Endothelial cell of umbilical vein (primary cell): ENCODE measurements at regions not wholly inside any gene's neighbourhood (a gene's known extent, or its start where the extent isn't known, plus 50 kb on each side); places are given as distances from the start of the nearest gene placed in this dataset.

ENCODE experiments used
- BruUV-seq: library from RNA; stranded (reverse); fragments of 400-500 nt; replicated peaks from 2 replicates; lab custom pipeline; 2021; lab: Mats Ljungman, UMichigan
- CTCF ChIA-PET: fragments of 300-600, 350-600 bp; sonication (Branson Sonifier 250); formaldehyde crosslinking; loops from one replicate; lab custom pipeline; 2021; ENCODE audit warnings: antibody characterized with exemption, inconsistent platforms; lab: Charles Lee
- POLR2A ChIA-PET: fragments of 300-600, 350-600 bp; sonication (Branson Sonifier 250); formaldehyde crosslinking; loops from one replicate; lab custom pipeline; 2021; ENCODE audit warnings: antibody characterized with exemption, inconsistent platforms; lab: Charles Lee
- DNase-seq: peaks from one replicate; pipeline ENCODE4 v3.0.0-alpha.2; 2011; ENCODE audit warnings: low read depth, low spot score
- FAIRE-seq: peaks from 2 replicates; lab custom pipeline; 2011; peaks lifted over from hg19 to GRCh38; lab: Jason Lieb, UNC
- H2AFZ ChIP-seq: 2 replicates; pipeline ENCODE4 v1.6.0; 2012; ENCODE audit warnings: low read depth, low read length, control low read depth, inconsistent platforms
- H3K27ac ChIP-seq: 2 replicates; pipeline ENCODE4 v1.5.1; 2011; ENCODE audit warnings: low read depth, mild to moderate bottlenecking, control low read depth, low read length, moderate library complexity; ENCODE audit not compliant: insufficient read depth
- H3K27me3 ChIP-seq, 2 experiments: 2 replicates each; pipeline versions ENCODE4 v1.6.0 to v1.6.1; 2011; ENCODE audit warnings: low read length in 2 of 2, mixed read lengths in 1 of 2; ENCODE audit not compliant: control insufficient read depth in 2 of 2, insufficient read depth in 2 of 2
- H3K36me3 ChIP-seq, 2 experiments: 2 replicates in 1 of 2; 3 replicates in 1 of 2; pipeline ENCODE4 v1.5.1; 2011; ENCODE audit warnings: low read length in 2 of 2, mild to moderate bottlenecking in 1 of 2, moderate library complexity in 1 of 2; ENCODE audit not compliant: control insufficient read depth in 2 of 2, insufficient read depth in 2 of 2; ENCODE audit errors: extremely low read depth in 1 of 2
- H3K4me1 ChIP-seq: 3 replicates; pipeline ENCODE4 v1.5.1; 2011; ENCODE audit warnings: mild to moderate bottlenecking, low read length; ENCODE audit not compliant: control insufficient read depth, insufficient read depth; ENCODE audit errors: extremely low read depth
- H3K4me2 ChIP-seq: 2 replicates; pipeline ENCODE4 v1.6.1; 2011; ENCODE audit warnings: low read length, control low read depth, mixed read lengths; ENCODE audit not compliant: insufficient read depth
- H3K4me3 ChIP-seq, 3 experiments: fragments of 200-600 bp in 1 of 3; sonication (generic), shearing (Covaris generic) in 1 of 3; replicated peaks in 1 of 3; 2 replicates each; pipeline ENCODE4 v1.5.1; 2011 to 2016; ENCODE audit warnings: control low read depth in 3 of 3, low read length in 3 of 3, mild to moderate bottlenecking in 2 of 3, inconsistent platforms in 1 of 3, low read depth in 1 of 3, moderate library complexity in 1 of 3; ENCODE audit not compliant: insufficient read depth in 1 of 3
- H3K79me2 ChIP-seq: 2 replicates; pipeline ENCODE4 v1.6.0; 2012; ENCODE audit warnings: low read length, inconsistent platforms; ENCODE audit not compliant: control insufficient read depth, insufficient read depth
- H3K9ac ChIP-seq: replicated peaks from 2 replicates; pipeline ENCODE3; 2011; ENCODE audit warnings: low read length, control low read depth; ENCODE audit not compliant: insufficient read depth; ENCODE audit errors: extremely low read depth
- H3K9me1 ChIP-seq: replicated peaks from 3 replicates; pipeline ENCODE4 v1.6.0; 2011; ENCODE audit warnings: mild to moderate bottlenecking, low read length; ENCODE audit not compliant: control insufficient read depth, insufficient read depth; ENCODE audit errors: extremely low read depth
- H3K9me3 ChIP-seq: replicated peaks from 2 replicates; pipeline ENCODE4 v1.5.1; 2012; ENCODE audit warnings: low read length, inconsistent platforms; ENCODE audit not compliant: control insufficient read depth, insufficient read depth
- H4K20me1 ChIP-seq: replicated peaks from 2 replicates; pipeline ENCODE3; 2011; ENCODE audit warnings: mild to moderate bottlenecking, low read length; ENCODE audit not compliant: control insufficient read depth, insufficient read depth; ENCODE audit errors: extremely low read depth
- EZH2 ChIP-seq: IDR thresholded peaks from 2 replicates; pipeline ENCODE4 v1.6.1; 2012; ENCODE audit warnings: borderline replicate concordance, low read depth, mild to moderate bottlenecking, moderate library complexity, low read length, inconsistent platforms; ENCODE audit not compliant: severe bottlenecking
- FOS ChIP-seq: IDR thresholded peaks from 2 replicates; pipeline ENCODE4 v1.6.1; 2011; ENCODE audit warnings: mild to moderate bottlenecking, low read length, moderate library complexity, borderline replicate concordance; ENCODE audit not compliant: insufficient read depth
- GATA2 ChIP-seq: IDR thresholded peaks from 2 replicates; pipeline ENCODE4 v1.7.0; 2011; ENCODE audit warnings: low read depth, mild to moderate bottlenecking, moderate library complexity, mixed read lengths, low read length; ENCODE audit not compliant: insufficient read length, insufficient read depth
- JUN ChIP-seq: IDR thresholded peaks from 2 replicates; pipeline ENCODE4 v1.6.1; 2011; ENCODE audit warnings: borderline replicate concordance, low read depth; ENCODE audit not compliant: insufficient read length, insufficient read depth
- MYC ChIP-seq: IDR thresholded peaks from one replicate; pipeline ENCODE4 v1.6.1; 2011; ENCODE audit warnings: mild to moderate bottlenecking, low read depth, low read length
- POLR2A ChIP-seq: IDR thresholded peaks from 2 replicates; pipeline ENCODE4 v1.6.1; 2012; ENCODE audit warnings: low read depth, mild to moderate bottlenecking, control low read depth, low read length
- POLR2AphosphoS5 ChIP-seq: IDR thresholded peaks from 2 replicates; pipeline ENCODE4 v1.6.1; 2012; ENCODE audit warnings: low read depth, mild to moderate bottlenecking, control low read depth, low read length, moderate library complexity; ENCODE audit not compliant: insufficient read depth
- dilution Hi-C: fragments of 300-500 bp; cut with MboI; formaldehyde crosslinking; loops from one replicate; pipeline ENCODE4 v1.15.0; 2019; ENCODE audit warnings: low sequenced_read_pairs; ENCODE audit not compliant: extremely low pct_ligation_motif_present
- intact Hi-C: fragments of 100-400 bp; cut with micrococcal nuclease; formaldehyde crosslinking; loops from one replicate; pipeline ENCODE4 v1.10.0; 2022
- TF ChIP-seq, protein P1 (sequence below), 2 donors: IDR thresholded peaks; 1 replicate in 1 of 2; 2 replicates in 1 of 2; pipeline ENCODE4 v1.5.1; 2011; ENCODE audit warnings: low read length in 2 of 2, mild to moderate bottlenecking in 2 of 2, moderate library complexity in 2 of 2, control low read depth in 1 of 2, inconsistent platforms in 1 of 2, low read depth in 1 of 2; ENCODE audit not compliant: insufficient read depth in 1 of 2; ENCODE audit errors: extremely low read depth in 1 of 2
- TF ChIP-seq, protein P2 (sequence below): IDR thresholded peaks from 2 replicates; pipeline ENCODE4 v1.6.1; 2011; ENCODE audit not compliant: insufficient read depth, insufficient read length

DNA sequence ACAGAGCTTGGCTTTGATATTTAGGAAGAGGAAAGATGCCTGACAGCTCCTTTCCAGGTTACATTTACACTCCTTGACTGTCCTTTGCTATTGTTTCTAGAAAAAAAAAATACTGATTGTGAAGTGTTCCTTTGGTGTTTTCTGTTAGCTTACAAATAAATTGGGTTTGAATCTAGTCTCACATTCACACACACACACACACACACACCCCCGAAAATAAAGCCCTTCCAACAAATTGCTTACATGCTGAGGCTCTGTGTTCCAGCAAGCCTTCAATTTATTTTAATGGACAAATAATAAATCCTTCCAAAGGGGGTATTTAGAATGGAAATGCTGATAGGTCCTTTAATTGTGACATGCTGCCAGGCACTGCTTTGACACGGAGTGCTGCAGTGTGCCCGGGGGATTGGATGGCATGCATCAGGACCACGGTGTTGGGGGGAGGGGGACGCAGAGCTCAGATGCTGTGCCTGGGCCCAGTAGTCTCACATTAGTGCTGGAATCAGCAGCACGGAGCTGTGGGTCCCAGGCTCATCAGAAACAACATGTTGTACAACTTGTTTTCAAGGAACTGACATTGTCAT lies 199.9 kb downstream of the CD83 start:
- ChIA-PET POLR2A (no interaction called here), CTCF (no interaction called here)
- no peak overlapping the region for H3K9ac ChIP-seq
- H3K4me1 ChIP-seq, result no peaks in the 10 kb centered on the region
- no peaks in the 10 kb centered on the region for H3K36me3 ChIP-seq
- no peak overlapping the region for H3K27ac ChIP-seq
- no peaks in the 10 kb centered on the region for H3K9me1 ChIP-seq
- H3K27me3 ChIP-seq, result no peaks in the 10 kb centered on the region
- no TSS peak for BruUV-seq
- H3K4me2 ChIP-seq, result no peak overlapping the region
- intact Hi-C loops, result no loop called here
- dilution Hi-C loops, result no loop called here
- H3K4me3 ChIP-seq, result no peak overlapping the region
- TF ChIP-seq, protein P1, sequence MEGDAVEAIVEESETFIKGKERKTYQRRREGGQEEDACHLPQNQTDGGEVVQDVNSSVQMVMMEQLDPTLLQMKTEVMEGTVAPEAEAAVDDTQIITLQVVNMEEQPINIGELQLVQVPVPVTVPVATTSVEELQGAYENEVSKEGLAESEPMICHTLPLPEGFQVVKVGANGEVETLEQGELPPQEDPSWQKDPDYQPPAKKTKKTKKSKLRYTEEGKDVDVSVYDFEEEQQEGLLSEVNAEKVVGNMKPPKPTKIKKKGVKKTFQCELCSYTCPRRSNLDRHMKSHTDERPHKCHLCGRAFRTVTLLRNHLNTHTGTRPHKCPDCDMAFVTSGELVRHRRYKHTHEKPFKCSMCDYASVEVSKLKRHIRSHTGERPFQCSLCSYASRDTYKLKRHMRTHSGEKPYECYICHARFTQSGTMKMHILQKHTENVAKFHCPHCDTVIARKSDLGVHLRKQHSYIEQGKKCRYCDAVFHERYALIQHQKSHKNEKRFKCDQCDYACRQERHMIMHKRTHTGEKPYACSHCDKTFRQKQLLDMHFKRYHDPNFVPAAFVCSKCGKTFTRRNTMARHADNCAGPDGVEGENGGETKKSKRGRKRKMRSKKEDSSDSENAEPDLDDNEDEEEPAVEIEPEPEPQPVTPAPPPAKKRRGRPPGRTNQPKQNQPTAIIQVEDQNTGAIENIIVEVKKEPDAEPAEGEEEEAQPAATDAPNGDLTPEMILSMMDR (IDR thresholded peaks at IDR 0.05; ENCODE audit: extremely low read depth in 1 of 2, insufficient read depth in 1 of 2, low read depth in 1 of 2, low read length in 2 of 2), result no peak
- TF ChIP-seq MYC (no peak), EZH2 (no peak)
- no peaks in the 10 kb centered on the region for H3K9me3 ChIP-seq
- H4K20me1 ChIP-seq, result no peaks in the 10 kb centered on the region
- FAIRE-seq (no peak), DNase-seq (no peak)
- no peak overlapping the region for H2AFZ ChIP-seq
- H3K79me2 ChIP-seq, result no peaks in the 10 kb centered on the region

DNA sequence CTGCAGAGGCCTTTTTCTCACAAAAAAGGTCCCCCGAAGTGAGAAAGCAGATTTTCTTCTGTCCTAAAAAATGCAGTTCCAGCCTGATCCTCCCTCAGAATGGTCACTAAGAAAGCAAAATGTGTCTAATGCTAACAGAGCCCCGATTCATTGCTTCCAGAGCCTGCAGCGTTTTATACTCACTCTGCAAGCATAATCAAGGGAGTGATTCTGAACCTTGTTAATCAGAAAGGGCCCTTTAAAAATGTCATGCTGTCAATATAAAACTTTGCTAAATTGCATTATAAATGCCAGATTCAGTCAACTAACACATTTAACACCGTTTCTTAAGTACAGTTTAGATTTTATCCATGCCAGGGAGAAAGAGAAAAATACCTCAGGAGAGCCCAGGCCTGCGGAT lies 202.8 kb downstream of the CD83 start:
- H3K4me2 ChIP-seq, result no peak overlapping the region
- no peaks in the 10 kb centered on the region for H3K9me1 ChIP-seq
- intact Hi-C loops, result no loop called here
- H3K27me3 ChIP-seq, result no peaks in the 10 kb centered on the region
- H3K27ac ChIP-seq, result no peak overlapping the region
- no peaks in the 10 kb centered on the region for H3K9me3 ChIP-seq
- no peaks in the 10 kb centered on the region for H3K79me2 ChIP-seq
- DNase-seq, result no peak
- no peak overlapping the region for H3K4me3 ChIP-seq
- no peak overlapping the region for H2AFZ ChIP-seq
- ChIA-PET POLR2A (no interaction called here), CTCF (no interaction called here)
- H3K4me1 ChIP-seq, result no peaks in the 10 kb centered on the region
- dilution Hi-C loops, result no loop called here
- TF ChIP-seq, protein P1 (IDR thresholded peaks at IDR 0.05; ENCODE audit: extremely low read depth in 1 of 2, insufficient read depth in 1 of 2, low read depth in 1 of 2, low read length in 2 of 2), result no peak
- TF ChIP-seq JUN (no peak), FOS (no peak), POLR2AphosphoS5 (no peak), GATA2 (no peak), MYC (no peak), POLR2A (no peak), EZH2 (no peak)
- TF ChIP-seq, protein P2, sequence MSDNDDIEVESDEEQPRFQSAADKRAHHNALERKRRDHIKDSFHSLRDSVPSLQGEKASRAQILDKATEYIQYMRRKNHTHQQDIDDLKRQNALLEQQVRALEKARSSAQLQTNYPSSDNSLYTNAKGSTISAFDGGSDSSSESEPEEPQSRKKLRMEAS, result no peak
- no TSS peak for BruUV-seq
- no peak for FAIRE-seq
- no peaks in the 10 kb centered on the region for H3K36me3 ChIP-seq
- H4K20me1 ChIP-seq, result no peaks in the 10 kb centered on the region
- H3K9ac ChIP-seq, result no peak overlapping the region
